COLO668 (cell line): ENCODE measurements at regions not wholly inside any gene's neighbourhood (a gene's known extent, or its start where the extent isn't known, plus 50 kb on each side); places are given as distances from the start of the nearest gene placed in this dataset.
A peak's percentile ranks its signal among the peaks of the same experiment; 100 is the strongest.

ENCODE experiments used
- DNase-seq: peaks from one replicate; lab custom pipeline; 2025; ENCODE audit not compliant: unreplicated experiment; lab: John Stamatoyannopoulos, UW

GRCh38 chr10:78160591-78160990 is 126.9 kb downstream of the RPS24 start:
- no peak for DNase-seq

DNA sequence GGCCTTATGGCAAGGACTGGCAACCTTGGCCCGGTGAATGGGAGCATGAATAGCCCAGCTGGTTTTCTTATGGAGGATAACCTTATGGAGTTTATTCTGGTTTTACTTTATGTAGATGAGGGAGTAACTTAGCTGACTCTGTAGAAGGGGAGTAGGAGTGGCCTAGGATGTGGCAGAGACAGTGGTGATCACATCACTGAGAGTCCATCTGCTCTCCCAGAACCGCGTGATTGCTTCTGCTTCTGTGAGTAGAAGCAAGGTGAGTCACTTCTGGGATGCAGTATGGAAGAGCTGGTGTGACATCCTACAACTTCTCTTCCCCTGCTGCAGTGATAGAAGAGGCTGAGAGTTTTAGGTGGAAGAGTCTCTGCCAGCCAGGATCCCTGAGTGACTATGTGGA is 129.2 kb downstream of the RPS24 start:
- no peak for DNase-seq

- DNase-seq: no peak
These were observed 131.0 kb downstream of the RPS24 start for GRCh38 chr10:78164702-78165101.

DNA sequence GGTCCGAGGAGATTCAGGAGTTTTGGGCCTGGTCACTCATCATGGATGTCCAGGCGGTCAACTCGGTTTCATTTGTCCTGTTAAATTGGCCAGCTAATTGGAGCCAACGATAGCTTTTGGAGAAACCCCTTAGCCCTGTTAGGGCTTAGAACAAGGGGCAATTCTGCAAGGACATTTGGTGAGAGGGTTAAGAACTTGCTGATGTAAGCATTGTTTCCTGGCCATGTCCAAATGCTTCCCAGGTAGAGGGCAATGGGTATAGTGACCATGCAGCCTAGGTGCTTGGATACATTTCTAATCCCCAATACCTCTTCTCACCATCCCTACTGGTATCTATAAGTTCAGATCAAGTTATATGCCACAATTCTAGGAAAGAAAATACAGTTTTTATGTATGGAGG is 131.5 kb downstream of the RPS24 start:
- DNase-seq: no peak

- peak; percentile 31 for DNase-seq
These were observed 132.0 kb downstream of the RPS24 start for GRCh38 chr10:78165617-78166016.

- no peak for DNase-seq
These were observed 132.6 kb downstream of the RPS24 start for GRCh38 chr10:78166261-78166660.

DNA sequence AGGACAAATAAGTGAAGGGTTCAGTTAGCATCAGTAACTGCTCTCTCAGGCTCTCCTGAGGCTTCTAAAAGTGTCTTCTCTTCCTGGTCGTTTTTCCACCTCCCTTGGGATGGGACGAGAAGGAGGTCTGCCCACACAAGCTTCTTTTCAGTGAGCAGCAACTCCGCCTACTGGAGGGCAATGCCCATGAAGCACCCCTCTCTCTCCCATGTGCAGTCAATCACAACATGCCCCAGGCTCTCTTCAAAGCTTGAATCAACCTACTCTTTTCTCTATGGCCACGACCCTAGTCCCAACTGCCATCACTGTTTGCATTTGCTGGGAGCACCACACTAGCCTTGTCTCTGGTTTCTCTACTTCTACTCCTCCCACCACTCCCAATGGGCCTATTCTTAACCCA is 135.6 kb downstream of the RPS24 start:
- no peak for DNase-seq

DNA sequence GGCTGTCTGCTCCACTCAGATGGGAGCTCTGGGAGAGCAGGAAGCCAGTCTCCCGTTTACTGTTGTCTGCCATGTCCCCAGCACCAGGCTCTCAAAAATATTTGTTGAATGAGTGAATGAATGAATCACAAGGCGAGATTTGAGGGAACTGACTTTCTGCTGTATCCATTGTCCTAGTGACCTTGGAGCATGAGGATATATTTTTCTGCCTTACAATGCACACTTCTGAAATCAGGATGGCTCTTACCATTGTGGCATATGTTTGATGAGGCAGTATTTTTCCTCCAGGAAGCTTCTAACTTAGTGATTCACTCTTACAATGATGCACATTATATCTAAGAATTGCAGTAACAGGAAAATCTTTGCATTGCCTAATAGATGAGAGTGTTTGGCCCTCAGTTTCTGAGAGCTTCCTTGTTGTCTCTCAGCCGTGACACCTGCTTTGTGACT is 136.4 kb downstream of the RPS24 start:
- DNase-seq: no peak

GRCh38 chr10:78171633-78172400 is 138.2 kb downstream of the RPS24 start:
- DNase-seq: no peak

- DNase-seq: no peak
These were observed 139.8 kb downstream of the RPS24 start for GRCh38 chr10:78173360-78174015.

DNA sequence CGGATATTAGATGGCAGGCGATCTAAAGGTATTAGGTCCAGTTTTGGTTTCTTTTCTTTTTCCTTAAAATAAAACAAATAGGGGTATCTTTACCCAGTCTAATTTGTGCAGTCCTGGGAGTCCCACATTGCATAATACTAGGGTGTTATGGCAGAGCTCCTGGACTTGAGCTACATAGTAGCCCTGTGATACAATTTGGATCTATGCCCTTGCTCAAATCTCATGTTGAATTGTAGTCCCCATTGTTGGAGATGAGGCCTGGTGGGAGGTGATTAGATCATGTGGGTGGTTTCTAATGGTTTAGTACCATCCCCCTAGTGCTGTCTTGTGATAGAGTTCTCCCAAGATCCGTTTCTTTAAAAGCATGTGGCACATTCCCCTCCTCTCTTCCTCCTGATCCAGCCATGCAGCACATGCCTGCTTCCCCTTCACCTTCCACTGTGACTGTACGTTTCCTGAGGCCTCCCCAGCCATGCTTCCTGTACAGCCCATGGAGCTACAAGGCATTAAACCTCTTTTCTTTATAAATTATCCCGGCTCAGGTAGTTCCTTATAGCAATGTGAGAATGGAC is 141.9 kb downstream of the RPS24 start:
- no peak for DNase-seq

DNA sequence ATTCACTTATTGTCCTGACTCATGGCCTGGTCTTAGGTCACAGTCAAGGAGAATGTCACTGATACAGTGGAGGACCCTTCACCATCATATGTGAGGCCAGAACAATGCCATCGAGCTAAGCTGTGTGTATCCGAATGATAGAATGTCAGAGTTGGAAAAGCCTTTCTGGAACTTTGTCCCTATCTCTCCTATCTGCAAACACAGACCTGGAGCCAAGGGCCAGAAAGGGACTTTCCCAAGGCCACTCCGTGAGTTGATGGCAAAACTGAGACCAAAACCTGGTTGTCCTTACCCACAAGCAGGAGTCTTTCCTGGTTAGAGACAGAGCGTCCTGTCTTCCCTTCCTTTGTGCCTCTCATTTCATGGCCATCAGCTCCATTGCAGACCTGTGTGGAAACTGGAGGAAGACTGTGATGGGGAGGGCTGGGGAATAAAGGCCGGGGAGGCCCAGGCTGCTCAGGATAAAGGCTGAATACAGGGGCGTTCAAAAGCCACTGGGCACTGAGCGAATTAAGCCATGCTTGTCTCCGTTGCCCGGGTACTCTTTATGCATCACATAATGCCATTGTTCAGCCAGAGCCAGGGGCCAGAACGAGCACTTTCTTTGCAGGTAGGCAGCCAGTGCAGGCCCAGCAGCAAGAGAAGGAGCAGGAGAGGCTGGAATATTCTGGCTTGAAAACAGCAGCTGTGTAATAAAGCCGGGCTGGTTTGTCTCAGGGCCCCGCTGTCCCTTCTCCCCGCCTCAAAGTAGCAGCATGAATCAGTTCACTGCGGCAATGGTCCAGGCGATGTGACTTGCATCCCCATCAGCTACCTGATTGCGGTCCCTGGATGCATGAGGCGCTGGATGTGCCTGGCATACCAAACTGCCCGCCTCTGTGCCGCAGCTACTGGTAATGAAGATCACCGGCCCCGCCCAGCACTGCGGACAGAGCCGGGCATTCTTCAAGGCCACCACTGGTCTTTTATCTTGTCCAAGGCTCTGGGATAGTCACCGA is 143.0 kb downstream of the RPS24 start:
- no peak for DNase-seq

DNA sequence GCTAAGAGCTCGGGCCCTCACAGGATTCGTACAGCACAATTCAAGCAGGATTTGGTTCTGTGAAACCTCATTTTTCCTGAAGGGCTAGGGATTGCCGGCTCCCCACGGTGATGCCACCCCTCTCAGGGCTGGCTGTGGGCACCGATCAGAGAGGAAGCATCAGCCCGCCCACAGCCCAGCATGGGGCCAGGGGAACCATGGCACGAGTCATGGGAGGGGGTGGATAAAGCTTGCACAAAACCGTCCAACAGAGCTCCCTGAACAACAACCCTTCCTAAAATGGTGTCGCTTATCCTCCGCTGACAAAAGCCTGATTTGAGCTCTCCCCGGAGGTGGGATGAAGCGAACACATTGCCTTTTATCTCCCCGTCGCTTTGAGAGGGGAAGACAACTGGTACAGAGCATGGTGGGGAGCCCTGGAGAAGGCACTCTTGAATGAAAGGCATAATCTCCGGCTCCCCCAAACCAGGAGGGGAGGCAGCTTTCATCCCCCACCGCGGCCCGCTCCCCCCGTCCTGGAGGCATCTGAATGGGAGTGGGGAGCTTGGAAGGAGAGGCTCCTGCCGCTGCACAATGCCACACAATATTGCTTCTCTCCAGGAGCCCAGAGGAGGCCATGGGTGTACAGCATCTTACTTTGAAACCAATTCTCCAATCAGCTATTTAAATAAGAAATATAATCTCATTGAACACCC is 144.0 kb downstream of the RPS24 start:
- DNase-seq: no peak

- DNase-seq: no peak
These were observed 144.7 kb downstream of the RPS24 start for GRCh38 chr10:78178397-78178796.

- DNase-seq: no peak
These were observed 145.3 kb downstream of the RPS24 start for GRCh38 chr10:78178940-78179339.

GRCh38 chr10:78179886-78180705 is 146.4 kb downstream of the RPS24 start:
- DNase-seq: no peak

DNA sequence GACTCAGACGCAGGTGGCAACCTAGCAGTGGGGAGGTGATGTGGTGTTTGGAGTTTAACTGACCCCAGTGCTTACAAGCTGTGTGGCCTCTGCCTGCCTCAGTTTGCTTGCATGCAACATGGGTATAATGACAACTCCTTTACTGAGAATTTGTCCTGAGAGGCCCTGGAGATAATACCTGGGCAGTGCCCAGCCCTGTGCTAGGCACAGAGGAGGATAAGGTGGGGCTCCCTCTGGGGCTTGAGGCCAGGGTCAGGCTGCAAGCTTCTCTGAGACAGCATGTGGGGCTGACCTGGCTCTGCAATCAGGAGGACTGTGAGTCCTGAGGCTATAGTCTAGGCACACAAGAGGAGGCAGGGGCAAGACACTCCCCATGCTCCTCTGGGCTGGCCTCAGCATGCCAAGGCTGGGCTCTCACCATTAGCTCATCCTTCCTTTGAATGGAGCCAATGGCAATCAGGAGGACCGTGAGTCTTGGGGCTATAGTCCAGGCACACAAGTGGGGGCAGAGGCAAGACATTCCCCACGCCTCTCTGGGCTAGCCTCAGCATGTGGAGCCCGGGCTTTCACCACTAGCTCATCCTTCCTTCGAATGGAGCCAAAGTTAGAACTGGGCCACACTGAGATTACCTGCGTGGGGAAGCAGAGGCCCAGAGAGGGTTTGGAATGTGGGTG is 147.9 kb downstream of the RPS24 start:
- no peak for DNase-seq

DNA sequence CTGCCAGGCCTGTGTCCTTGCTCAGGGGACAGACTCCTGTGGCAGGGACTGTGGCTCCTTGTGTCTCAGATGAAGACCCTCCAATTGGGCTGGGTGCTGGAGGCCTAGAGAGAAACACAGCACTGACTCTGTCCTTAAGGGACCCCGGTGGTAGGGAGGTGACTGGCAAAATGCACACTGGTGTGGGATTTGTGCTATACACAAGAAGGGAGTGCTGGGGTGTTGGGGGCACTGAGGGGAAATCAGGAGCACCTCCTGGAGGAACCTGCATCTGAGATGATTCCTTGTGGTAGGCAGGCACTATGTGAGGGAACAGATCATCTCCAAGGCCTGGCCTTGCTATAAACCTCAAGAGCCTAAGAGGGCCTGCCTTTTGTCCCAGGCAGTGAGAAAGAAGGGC is 149.2 kb downstream of the RPS24 start:
- no peak for DNase-seq
